OCI-LY1 (cell line): ENCODE measurements at regions not wholly inside any gene's neighbourhood (a gene's known extent, or its start where the extent isn't known, plus 50 kb on each side); places are given as distances from the start of the nearest gene placed in this dataset.

Experiments
- H2AFZ ChIP-seq: fragments of 200-600 bp; sonication (generic), shearing (Covaris generic); 2 replicates; pipeline ENCODE4 v1.6.0; 2014; ENCODE audit warnings: antibody characterized with exemption, mild to moderate bottlenecking, low read length
- H3F3A ChIP-seq: fragments of 200-600 bp; sonication (generic), shearing (Covaris generic); 2 replicates; pipeline ENCODE4 v1.6.0; 2014; ENCODE audit warnings: mild to moderate bottlenecking, antibody characterized with exemption, low read length, moderate library complexity; ENCODE audit not compliant: insufficient read depth
- H3K27ac ChIP-seq: fragments of 200-600 bp; sonication (generic); 2 replicates; pipeline ENCODE4 v1.5.1; 2014; ENCODE audit warnings: low read length, mixed run types, mild to moderate bottlenecking, low read depth; ENCODE audit not compliant: poor library complexity, severe bottlenecking
- H3K27me3 ChIP-seq: fragments of 200-600 bp; sonication (generic); 2 replicates; pipeline ENCODE4 v1.6.0; 2014; ENCODE audit warnings: antibody characterized with exemption, mild to moderate bottlenecking, low read length, moderate library complexity; ENCODE audit not compliant: insufficient read depth
- H3K36me3 ChIP-seq: fragments of 200-600 bp; sonication (generic); 2 replicates; pipeline ENCODE4 v1.6.1; 2014; ENCODE audit warnings: mild to moderate bottlenecking, antibody characterized with exemption, low read length, moderate library complexity, mixed read lengths; ENCODE audit not compliant: insufficient read depth
- H3K4me1 ChIP-seq: fragments of 200-600 bp; sonication (generic); 2 replicates; pipeline ENCODE4 v1.5.1; 2014; ENCODE audit warnings: mild to moderate bottlenecking, low read length, moderate library complexity; ENCODE audit not compliant: insufficient read depth, severe bottlenecking
- H3K4me2 ChIP-seq: fragments of 200-600 bp; sonication (generic), shearing (Covaris generic); 2 replicates; pipeline ENCODE4 v1.6.1; 2014; ENCODE audit warnings: low read length
- H3K4me3 ChIP-seq: fragments of 200-600 bp; sonication (generic); 2 replicates; pipeline ENCODE4 v1.5.1; 2014; ENCODE audit warnings: low read length, low read depth, mild to moderate bottlenecking, mixed read lengths; ENCODE audit not compliant: poor library complexity, severe bottlenecking
- H3K79me2 ChIP-seq: fragments of 200-600 bp; shearing (Covaris generic); 2 replicates; pipeline ENCODE4 v1.6.1; 2016; ENCODE audit warnings: mixed run types, low read length, mixed read lengths; ENCODE audit not compliant: insufficient read depth
- H3K9ac ChIP-seq: fragments of 200-600 bp; sonication (generic), shearing (Covaris generic); 2 replicates; pipeline ENCODE4 v1.6.1; 2014; ENCODE audit warnings: mild to moderate bottlenecking, low read length, mixed read lengths
- H3K9me2 ChIP-seq: fragments of 200-600 bp; sonication (generic), shearing (Covaris generic); 2 replicates; pipeline ENCODE4 v1.6.1; 2014; ENCODE audit warnings: low read depth, mild to moderate bottlenecking, low read length, mixed read lengths
- H3K9me3 ChIP-seq: fragments of 200-600 bp; shearing (Covaris generic); 2 replicates; pipeline ENCODE4 v1.6.1; 2014; ENCODE audit warnings: low read length, mixed read lengths
- H4K20me1 ChIP-seq: fragments of 200-600 bp; sonication (generic), shearing (Covaris generic); 2 replicates; pipeline ENCODE4 v1.6.0; 2016; ENCODE audit warnings: mild to moderate bottlenecking, low read length; ENCODE audit not compliant: insufficient read depth
- EZH2 ChIP-seq: fragments of 200-600 bp; sonication (generic), shearing (Covaris generic); IDR thresholded peaks from 2 replicates; pipeline ENCODE4 v1.8.0; 2017; ENCODE audit warnings: borderline replicate concordance, mixed run types, mild to moderate bottlenecking, antibody characterized with exemption, low read length, moderate library complexity, mixed read lengths
- TF ChIP-seq, protein P1 (sequence below): fragments of 200-600 bp; sonication (generic), shearing (Covaris generic); IDR thresholded peaks from 2 replicates; pipeline ENCODE4 v1.5.1; 2017; ENCODE audit warnings: mild to moderate bottlenecking, antibody characterized with exemption, low read length, moderate library complexity, mixed read lengths

GRCh38 chr11:44424841-44425240 is 114.9 kb upstream of the ALX4 start:
- Histone ChIP-seq H2AFZ (no peak overlapping the region), H3K9me3 (no peaks in the 10 kb centered on the region), H3K4me2 (no peak overlapping the region), H3K9me2 (no peaks in the 10 kb centered on the region), H3K36me3 (no peaks in the 10 kb centered on the region), H3K27ac (no peak overlapping the region), H3F3A (no peaks in the 10 kb centered on the region), H4K20me1 (no peaks in the 10 kb centered on the region), H3K4me1 (no peaks in the 10 kb centered on the region), H3K79me2 (no peaks in the 10 kb centered on the region), H3K4me3 (no peak overlapping the region), H3K27me3 (no peaks in the 10 kb centered on the region), H3K9ac (no peak overlapping the region)
- TF ChIP-seq EZH2, result no peak
- TF ChIP-seq, protein P1, sequence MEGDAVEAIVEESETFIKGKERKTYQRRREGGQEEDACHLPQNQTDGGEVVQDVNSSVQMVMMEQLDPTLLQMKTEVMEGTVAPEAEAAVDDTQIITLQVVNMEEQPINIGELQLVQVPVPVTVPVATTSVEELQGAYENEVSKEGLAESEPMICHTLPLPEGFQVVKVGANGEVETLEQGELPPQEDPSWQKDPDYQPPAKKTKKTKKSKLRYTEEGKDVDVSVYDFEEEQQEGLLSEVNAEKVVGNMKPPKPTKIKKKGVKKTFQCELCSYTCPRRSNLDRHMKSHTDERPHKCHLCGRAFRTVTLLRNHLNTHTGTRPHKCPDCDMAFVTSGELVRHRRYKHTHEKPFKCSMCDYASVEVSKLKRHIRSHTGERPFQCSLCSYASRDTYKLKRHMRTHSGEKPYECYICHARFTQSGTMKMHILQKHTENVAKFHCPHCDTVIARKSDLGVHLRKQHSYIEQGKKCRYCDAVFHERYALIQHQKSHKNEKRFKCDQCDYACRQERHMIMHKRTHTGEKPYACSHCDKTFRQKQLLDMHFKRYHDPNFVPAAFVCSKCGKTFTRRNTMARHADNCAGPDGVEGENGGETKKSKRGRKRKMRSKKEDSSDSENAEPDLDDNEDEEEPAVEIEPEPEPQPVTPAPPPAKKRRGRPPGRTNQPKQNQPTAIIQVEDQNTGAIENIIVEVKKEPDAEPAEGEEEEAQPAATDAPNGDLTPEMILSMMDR, result no peak

DNA sequence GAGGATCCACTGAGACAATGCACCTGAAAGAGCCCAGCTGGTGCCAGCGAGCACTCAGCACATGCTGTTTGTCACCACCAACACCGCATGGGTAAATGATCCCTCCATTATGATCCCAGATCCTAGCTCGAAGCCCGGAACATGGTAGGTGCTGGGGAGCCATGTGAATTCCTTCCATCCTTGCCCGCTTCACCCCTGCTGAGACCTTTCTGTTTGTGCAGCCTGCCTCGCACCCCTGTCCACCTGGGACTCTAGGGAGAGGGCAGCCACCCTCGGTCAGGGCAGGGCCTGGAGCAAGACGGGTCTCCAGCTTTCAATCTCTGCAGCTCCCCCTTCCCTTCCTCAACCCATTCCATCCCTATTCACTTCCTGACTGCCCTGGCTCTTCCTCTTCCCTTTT is 116.2 kb upstream of the ALX4 start:
- TF ChIP-seq, protein P1, result no peak
- no peak for TF ChIP-seq EZH2
- no peaks in the 10 kb centered on the region for H3K79me2 ChIP-seq
- H3K27ac ChIP-seq, result no peak overlapping the region
- H3K36me3 ChIP-seq, result no peaks in the 10 kb centered on the region
- no peak overlapping the region for H3K9ac ChIP-seq
- no peaks in the 10 kb centered on the region for H3K9me2 ChIP-seq
- H3K27me3 ChIP-seq, result no peaks in the 10 kb centered on the region
- H3K4me1 ChIP-seq, result no peaks in the 10 kb centered on the region
- no peak overlapping the region for H3K4me3 ChIP-seq
- H2AFZ ChIP-seq, result no peak overlapping the region
- H3K9me3 ChIP-seq, result no peaks in the 10 kb centered on the region
- no peak overlapping the region for H3K4me2 ChIP-seq
- no peaks in the 10 kb centered on the region for H3F3A ChIP-seq
- no peaks in the 10 kb centered on the region for H4K20me1 ChIP-seq

- Histone ChIP-seq H2AFZ (no peak overlapping the region), H3K27me3 (no peaks in the 10 kb centered on the region), H3K4me3 (no peak overlapping the region), H4K20me1 (no peaks in the 10 kb centered on the region), H3F3A (no peaks in the 10 kb centered on the region), H3K9ac (no peak overlapping the region), H3K27ac (no peak overlapping the region), H3K4me1 (no peaks in the 10 kb centered on the region), H3K4me2 (no peak overlapping the region), H3K9me3 (no peaks in the 10 kb centered on the region), H3K9me2 (no peaks in the 10 kb centered on the region), H3K79me2 (no peaks in the 10 kb centered on the region), H3K36me3 (no peaks in the 10 kb centered on the region)
- no peak for TF ChIP-seq EZH2
- TF ChIP-seq, protein P1, result no peak
Observed at GRCh38 chr11:44426958-44427357, 117.0 kb upstream of the ALX4 start.
